ENCODE measurements at regions not wholly inside any gene's neighbourhood (a gene's known extent, or its start where the extent isn't known, plus 50 kb on each side); places are given as distances from the start of the nearest gene placed in this dataset.

DNA sequence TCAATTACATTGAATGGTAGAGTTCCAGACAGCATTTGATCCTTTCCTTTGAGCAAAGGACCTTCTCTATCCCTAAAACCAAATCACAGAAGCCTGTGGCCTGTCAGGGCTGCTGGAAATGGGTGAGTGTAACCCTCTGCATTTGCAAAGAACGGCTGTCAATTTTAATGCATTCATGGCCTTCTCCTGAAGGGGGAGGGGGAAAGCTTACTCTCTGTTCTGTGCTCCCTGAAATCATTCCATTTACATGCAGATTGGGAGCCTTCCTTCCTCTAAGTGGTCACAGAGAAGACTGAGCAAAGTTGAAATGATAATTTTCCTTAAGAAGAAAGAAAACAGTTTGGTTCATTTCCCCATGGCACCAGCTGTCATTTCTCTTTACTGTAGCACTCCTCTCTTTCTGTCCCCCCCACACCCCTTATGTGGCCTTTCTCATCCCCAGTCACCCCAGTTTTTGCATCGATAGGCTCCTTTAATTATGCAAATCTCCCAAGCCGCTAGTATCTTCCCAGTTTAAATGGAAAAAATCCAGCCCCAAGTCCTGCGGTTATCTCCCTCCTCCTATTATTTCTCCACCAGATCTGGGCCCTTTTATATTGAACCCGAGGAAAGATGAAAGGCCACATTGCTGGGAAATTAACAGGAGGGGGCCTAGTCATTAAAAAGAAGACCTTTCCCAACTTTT, 109.4 kb upstream of the KIRREL3 start:
- in situ Hi-C loops (cut with MboI; ENCODE audit: low pct_unique_long_range_greater_than_20kb, low sequenced_read_pairs) = no loop called here
- no peak for DNase-seq

DNA sequence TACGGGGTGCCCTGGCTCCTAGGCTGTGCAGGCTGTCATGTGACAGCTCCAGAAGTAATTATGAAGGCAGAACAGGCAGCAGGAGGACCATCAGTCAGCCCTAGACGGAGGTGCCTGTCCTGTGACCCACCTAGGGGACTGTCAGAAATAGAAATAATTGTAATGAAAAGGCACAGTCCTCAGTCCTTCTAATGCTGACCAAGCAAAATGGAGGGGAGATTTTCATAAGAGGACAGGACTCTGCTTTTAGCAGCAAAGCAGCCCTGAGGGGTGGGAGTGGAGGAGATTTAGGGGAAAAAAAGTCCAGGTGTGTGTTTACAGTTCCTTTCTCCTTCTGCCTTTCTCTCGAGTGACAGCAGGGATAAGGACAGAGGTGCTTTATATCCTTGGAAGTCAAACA, 108.3 kb upstream of the KIRREL3 start:
- in situ Hi-C loops (cut with MboI; ENCODE audit: low pct_unique_long_range_greater_than_20kb, low sequenced_read_pairs) = no loop called here
- no peak for DNase-seq

DNA sequence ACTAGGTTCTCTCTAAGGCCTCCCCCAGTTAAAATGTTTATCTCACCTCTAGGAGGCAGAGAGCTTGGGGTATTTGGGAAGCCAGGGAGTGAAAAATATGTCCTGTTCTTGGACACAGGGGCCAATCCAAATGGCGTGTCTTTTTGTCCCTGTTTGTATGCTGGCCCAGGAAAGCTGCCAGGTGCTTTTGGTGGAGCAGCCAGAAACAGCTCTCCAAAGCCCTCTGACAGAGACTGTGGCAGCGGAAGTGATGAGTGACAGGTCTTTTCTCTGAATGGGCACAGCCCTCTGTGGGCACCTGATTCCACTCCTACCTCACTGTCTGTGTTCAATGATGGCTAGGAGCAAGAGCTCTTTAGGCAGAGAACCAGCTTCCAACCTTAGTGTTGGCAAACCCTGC, 106.4 kb upstream of the KIRREL3 start:
- in situ Hi-C loops (cut with MboI; ENCODE audit: low pct_unique_long_range_greater_than_20kb, low sequenced_read_pairs) = no loop called here
- DNase-seq = no peak

DNA sequence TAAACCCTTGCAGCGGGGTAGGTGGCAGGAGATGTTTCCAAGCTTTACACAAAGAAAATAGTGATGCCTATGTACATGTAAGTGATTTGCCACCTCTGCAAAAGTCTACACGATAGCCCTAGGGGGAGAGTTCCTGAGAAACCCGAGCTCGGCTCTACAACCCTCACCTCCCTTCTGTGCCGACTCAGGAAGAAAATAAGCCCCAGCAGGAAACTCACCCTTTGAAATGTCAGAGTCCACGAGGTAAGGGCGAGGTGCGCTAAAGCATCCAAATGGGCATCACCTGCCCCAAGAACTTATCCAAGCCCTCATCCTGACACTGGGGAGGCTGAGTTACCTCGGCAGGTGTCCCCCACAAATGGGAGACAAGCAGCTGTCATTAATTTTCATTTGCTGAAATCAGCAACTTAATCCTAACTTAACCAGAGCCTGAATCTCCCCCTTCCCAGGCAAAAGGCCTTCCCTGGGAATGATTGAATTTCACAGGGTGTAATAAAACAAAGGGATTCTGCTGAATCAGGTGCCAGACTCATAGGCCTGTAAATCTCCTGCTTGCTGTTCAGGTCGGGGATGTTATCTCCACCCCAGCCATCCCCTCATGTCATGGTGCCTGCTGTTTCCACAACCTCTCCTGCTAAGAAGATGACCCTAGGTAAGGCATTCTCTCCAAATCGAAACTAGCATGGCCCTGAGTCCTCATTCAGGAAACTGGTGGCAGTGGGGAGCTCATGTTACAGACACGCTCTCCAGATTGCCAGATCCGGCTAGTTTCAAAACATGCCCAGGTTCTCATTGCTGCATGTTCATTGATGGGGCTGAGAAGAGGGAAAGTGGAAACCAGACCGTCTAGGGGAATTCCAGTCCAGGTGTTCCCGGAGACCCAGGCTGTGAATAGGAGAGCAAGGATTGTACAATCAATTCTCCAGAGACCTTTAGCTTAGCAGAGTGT, 105.3 kb upstream of the KIRREL3 start:
- no peak for DNase-seq
- in situ Hi-C loops (cut with MboI; ENCODE audit: low pct_unique_long_range_greater_than_20kb, low sequenced_read_pairs) = no loop called here

DNA sequence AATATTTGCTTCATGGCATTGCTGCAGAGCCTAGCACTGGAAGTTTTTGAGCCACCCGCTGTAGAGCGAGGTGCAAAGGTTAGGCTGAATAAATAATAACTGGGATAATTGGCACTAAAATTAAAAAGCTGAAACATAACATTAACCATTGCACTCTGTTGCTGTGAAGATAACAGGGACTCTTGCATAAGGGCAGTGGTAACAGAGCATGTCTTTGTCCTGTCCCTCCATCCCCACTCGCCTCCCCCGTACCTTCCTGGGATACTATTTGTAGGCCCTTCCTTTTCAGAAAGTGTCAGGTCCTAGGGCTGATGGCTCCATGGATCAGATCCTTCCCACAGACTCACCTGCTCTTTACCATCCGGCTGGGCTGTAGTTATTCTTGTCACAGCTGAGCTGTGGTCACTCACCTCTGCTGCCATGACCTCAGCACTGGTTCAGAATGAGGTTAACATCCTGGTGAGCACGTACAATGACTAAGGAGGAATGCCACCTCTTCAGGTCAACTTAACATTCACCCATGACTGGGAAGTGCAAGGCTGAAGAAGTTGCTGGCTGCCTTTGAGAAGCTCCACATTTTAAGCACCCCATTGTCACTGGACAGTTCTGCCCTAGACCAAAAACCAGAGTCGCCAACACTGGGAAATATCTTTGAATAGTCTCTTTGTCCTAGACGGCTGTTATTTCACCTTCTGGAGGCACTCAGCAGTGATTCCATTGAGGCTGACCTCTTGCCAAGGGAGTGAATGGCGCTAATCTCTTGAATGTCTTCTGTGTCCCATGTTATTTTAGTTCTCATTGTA, 103.2 kb upstream of the KIRREL3 start:
- no peak for DNase-seq
- in situ Hi-C loops (cut with MboI; ENCODE audit: low pct_unique_long_range_greater_than_20kb, low sequenced_read_pairs) = no loop called here

DNA sequence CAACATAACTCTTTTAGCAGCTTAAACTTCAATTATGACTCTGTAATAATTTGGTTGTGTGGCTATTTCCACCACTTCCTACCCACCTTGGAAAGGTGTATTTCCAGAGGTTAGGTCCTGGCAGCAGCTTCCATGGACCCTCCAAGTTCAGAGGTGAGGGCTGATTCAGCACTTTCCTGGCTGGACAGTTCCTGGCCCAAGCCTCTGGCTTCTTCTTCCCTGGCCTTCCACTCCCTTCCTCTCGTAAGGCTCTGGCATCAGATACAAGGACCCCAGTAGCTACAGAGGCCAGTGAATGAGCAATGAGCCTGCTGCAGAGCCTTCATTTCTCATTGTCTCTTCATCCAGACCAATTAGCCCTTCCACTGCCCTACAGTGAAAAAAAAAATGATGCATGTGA, 98.1 kb upstream of the KIRREL3 start:
- no peak for DNase-seq
- in situ Hi-C loops (cut with MboI; ENCODE audit: low pct_unique_long_range_greater_than_20kb, low sequenced_read_pairs) = no loop called here

DNA sequence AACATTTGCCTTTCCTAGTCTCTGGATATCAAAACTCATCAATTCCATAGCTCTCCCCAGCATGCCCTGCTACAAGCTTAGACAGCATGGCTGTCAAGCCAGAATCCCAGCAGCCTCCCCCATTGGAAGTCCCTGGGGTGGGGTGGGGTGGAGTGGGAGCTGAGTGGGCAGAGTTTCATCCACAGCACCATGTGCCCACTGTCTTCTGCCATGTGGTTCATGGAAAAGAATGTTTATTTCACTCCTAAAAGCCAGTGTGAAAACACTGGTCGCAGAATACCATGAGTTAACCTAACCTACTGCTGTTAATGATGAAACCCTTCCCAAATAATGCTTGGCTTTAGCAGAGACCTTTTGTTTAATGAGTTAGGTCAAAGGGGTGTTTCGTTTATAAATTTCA, 80.2 kb upstream of the KIRREL3 start:
- in situ Hi-C loops (cut with MboI; ENCODE audit: low pct_unique_long_range_greater_than_20kb, low sequenced_read_pairs) = no loop called here
- DNase-seq = no peak

DNA sequence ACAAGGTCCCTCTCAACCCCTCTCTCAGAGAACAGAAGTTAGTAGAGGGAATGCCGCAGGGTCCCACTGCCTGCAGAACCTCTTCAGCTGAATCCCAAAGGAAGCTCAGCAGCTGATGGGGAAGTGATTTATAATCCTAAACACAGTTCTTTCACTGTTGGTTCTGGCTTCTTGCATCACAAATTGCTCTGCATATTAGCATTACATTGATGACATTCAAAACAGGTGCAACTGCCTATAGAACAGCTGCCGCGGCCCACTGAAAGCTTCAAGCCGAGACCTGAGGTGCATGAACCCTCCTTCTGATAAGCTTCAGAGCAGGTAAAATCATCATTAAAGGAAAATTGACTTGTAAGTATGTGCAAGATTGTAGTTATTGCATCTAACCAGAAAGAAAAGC, 75.2 kb upstream of the KIRREL3 start:
- no peak for DNase-seq
- in situ Hi-C loops (cut with MboI; ENCODE audit: low pct_unique_long_range_greater_than_20kb, low sequenced_read_pairs) = no loop called here

DNA sequence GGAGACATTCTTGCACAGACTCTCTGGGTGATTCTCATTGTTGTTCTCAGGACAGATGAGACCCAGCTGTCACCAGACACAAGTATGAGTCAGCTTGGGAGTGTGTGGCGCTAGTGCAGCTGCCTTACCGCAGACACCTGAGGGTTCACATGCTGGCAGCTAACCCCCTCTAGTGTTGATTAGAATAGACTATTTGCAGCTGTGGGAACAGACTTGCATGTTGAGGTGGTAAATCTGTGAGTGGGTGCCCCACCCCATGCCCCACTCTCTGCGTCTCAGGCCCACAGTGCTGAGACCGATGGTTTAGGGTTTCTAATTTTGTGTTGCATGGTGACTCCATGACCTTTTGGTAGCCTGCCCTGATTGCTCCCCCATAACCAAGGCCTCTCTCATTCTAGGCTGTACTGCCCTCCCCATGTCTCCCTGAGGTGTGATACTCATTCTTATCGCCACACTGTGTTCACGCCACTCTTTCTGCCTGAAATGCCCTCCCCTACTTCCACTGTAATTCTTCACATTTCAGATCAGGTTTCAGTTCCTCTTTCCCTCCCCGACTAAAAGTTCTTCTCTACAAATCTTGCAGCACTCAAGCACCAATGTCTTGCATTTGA, 73.7 kb upstream of the KIRREL3 start:
- DNase-seq = peak; percentile 32
- in situ Hi-C loops (cut with MboI; ENCODE audit: low pct_unique_long_range_greater_than_20kb, low sequenced_read_pairs) = no loop called here

DNA sequence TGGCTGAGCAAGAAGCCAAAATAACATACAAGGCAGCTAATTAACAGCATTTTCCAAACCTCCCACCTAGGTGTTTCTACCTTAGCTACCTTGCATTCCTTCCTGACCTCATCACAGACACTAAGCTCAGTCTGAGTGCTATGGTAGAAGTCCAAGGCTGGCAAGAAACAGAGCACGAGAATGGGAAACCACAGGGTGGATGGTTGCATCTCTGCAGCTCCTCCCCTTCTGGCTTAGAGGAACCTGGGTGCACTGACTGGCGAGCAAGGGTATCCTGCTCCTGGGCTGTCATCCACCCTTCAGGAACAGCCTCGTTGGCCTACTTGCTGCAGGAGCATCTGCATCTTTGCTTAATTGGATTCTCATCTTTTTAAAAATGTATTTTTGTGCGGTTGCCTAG, 73.1 kb upstream of the KIRREL3 start:
- no peak for DNase-seq
- in situ Hi-C loops (cut with MboI; ENCODE audit: low pct_unique_long_range_greater_than_20kb, low sequenced_read_pairs) = no loop called here

DNA sequence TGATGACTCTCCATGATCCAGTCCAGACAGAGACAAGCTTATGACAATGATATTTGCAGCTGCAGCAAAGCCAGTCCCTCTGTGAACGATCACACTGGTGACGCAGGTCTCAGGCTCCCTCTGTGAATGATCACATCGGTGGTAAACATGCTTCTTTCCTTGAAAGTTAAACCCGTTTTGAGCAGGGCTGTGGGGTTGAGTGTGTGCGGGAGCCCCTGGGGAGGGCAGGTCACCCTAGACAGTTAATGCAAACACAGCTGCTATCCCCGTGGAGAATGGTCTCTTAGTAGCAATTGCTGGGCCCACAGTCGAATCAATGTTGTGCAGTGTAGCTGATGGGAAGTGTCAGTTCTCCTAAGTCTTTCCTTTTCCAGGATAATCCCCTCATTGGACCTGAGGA, 71.0 kb upstream of the KIRREL3 start:
- no peak for DNase-seq
- in situ Hi-C loops (cut with MboI; ENCODE audit: low pct_unique_long_range_greater_than_20kb, low sequenced_read_pairs) = no loop called here

DNA sequence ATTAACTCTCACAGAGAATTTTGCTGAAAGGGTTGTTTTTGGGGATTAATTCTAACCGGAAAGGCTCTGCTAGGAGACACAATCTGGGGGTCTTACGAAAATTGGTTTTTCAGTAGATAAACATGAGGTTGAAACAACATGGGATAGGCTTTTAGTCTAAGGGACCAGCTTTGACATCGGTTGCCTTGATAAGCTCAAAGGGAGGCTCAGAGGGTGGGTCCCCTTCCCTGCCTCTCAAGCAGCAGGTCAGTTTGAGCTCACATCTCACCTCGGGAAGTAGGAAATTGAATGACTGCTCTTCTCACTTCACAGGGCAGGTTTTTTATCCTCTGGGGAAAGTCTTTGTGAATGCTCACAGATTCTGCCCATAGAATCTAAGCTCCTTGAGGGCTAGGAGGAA, 70.2 kb upstream of the KIRREL3 start:
- no peak for DNase-seq
- in situ Hi-C loops (cut with MboI; ENCODE audit: low pct_unique_long_range_greater_than_20kb, low sequenced_read_pairs) = no loop called here

DNA sequence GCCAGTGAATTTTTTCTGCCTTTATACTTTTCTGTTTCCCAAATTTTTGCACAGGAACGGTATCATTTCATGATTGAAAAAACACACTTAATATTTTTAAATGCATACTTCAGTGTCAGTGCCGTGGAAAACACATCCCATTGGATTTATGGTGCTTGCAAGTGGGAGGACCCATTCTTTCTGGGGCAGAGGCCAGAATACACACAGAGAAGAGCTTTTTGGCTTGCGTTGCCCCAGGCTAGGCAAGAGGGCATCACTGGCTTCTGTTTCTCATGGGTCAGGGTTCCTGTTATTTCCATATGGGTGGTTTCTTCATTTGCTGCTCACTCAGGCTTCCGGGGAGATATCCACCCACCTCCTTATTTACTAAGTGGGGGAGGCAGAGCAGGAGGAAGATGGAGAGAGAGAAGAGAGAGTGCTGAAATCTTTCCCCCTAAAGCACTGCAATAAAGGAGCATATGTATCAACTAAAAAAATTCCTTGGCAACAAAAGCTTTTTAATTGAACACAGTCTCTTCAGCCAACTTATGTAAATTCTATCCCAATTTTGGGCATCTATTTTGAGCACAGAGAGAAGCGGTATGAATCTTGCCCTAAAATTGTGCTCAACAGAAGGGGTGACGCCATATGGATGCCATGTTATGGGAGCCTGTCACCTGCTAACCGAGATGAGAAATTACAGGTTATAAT, 66.0 kb upstream of the KIRREL3 start:
- DNase-seq = no peak
- in situ Hi-C loops (cut with MboI; ENCODE audit: low pct_unique_long_range_greater_than_20kb, low sequenced_read_pairs) = no loop called here

DNA sequence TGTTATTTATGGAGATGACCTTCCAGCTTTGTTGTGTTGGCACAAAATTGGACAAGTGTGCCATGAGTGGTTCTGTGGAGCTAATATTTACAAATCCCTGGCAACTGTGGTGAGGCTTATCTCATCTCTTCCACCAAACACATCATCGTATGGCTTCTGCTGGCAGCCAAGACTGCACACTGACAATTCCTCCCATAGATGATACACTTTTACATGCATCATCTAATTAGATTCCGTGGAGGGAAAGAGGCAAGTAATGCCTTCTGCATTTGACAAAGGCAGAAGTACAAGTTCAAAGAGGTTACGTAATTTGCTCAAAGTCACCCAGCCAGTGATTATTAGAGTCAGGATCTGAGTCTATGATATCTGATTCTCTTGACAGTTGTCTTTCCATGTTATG, 62.7 kb upstream of the KIRREL3 start:
- in situ Hi-C loops (cut with MboI; ENCODE audit: low pct_unique_long_range_greater_than_20kb, low sequenced_read_pairs) = no loop called here
- DNase-seq = no peak

DNA sequence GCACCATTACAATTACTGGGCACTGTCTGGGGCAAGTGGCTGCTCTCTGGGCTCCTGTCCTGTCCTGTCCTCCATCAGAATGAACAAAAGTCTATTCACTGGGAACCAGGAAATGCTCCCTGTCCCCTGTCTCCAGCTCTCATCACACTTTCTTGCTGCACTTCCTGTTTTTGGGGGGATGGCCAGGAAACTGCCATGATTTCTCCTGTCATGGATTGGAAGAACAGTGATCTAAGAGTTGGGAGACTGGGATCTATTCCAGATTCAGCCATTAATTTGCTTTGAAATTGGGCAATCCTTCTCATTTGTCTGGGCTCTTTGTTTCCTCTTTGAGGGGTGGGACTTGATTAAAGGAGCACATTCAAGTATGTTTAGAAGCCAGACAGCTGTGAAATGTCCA, 61.4 kb upstream of the KIRREL3 start:
- in situ Hi-C loops (cut with MboI; ENCODE audit: low pct_unique_long_range_greater_than_20kb, low sequenced_read_pairs) = no loop called here
- no peak for DNase-seq

DNA sequence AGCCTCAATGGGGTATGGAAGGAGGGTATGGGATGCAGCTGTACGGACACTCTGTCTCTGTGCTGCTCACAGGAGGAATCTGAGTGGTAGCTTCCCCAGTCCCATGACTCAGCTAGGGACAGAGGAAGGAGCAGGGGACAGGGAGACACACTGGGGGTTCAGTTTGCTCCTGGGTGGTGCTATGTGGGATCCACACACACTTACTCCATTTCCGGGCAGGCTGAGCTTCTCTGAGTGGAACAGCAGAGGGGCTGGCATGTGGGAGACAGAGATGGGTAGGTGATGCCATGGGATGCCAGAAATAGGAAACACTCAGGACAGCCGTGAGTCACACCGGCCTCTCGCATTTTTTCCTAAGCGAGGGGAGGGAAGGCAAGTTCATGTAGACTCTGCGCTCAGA, 59.2 kb upstream of the KIRREL3 start:
- no peak for DNase-seq
- in situ Hi-C loops (cut with MboI; ENCODE audit: low pct_unique_long_range_greater_than_20kb, low sequenced_read_pairs) = no loop called here

DNA sequence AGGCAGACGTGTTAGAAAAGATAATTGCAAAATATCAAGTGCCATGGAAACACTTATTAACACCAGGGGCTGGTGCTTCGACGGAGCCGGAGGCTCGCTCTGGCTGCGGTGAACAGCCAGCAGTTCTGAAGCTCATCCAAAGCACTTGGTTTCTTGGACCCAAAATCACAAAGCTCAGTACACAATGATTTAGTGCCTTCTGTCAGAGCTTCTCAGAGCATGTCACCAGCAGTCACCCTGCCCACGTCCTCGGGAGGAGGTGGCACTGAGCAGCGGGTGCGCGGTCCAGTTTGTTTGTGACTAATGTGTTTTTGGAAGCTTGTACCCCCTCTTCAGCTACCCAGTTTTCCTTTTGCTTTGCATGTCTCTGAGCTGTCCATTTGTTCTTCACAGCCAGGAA, 58.7 kb upstream of the KIRREL3 start:
- DNase-seq = no peak
- in situ Hi-C loops (cut with MboI; ENCODE audit: low pct_unique_long_range_greater_than_20kb, low sequenced_read_pairs) = no loop called here

DNA sequence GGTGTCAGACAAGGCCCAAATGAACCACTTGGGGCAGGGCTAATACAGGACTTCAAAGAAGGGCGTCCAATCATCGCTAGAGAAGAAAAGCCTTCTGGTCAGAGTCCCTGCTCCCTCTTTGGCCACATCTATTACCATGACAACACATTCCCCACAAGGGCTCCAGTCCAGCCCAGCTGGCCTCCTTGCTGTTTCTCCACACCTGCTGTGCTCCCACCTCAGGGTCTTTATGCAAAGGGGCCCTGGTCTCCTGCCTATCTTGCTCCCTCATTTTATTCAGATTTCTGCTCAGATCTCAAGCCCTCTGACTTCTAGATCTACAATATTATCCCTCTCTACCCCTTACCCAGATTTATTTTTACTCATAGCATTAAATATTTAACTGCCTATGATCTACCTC, 58.0 kb upstream of the KIRREL3 start:
- in situ Hi-C loops (cut with MboI; ENCODE audit: low pct_unique_long_range_greater_than_20kb, low sequenced_read_pairs) = no loop called here
- no peak for DNase-seq

DNA sequence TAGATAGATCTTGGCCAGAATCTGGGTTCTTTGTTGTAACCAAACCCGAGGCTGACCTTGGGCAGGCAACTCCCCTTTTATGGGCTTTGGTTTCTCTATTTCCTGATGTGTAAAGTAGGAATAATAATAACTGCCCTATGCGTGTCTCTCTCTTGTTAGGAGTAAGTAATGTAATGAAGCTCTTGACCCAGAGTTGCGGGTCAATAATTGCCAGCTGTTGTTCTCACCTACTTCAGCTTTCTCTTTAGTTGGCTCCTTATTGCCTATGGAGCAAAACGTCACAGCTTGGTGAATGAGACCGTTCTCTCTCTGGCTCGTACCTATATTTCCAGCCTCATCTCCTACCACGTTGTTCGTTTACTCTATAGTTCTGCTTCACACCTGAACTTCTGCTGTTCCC, 56.6 kb upstream of the KIRREL3 start:
- in situ Hi-C loops (cut with MboI; ENCODE audit: low pct_unique_long_range_greater_than_20kb, low sequenced_read_pairs) = no loop called here
- DNase-seq = no peak

Measured in KBM-7 (cell line).